GM21390 (cell line): ENCODE measurements at regions not wholly inside any gene's neighbourhood (a gene's known extent, or its start where the extent isn't known, plus 50 kb on each side); places are given as distances from the start of the nearest gene placed in this dataset.
A peak's percentile ranks its signal among the peaks of the same experiment; 100 is the strongest.

Experiments
- ATAC-seq: cut with Tn5 transposase; IDR thresholded peaks from one replicate; pipeline ENCODE4 v1.9.1; 2021; ENCODE audit not compliant: unreplicated experiment

DNA sequence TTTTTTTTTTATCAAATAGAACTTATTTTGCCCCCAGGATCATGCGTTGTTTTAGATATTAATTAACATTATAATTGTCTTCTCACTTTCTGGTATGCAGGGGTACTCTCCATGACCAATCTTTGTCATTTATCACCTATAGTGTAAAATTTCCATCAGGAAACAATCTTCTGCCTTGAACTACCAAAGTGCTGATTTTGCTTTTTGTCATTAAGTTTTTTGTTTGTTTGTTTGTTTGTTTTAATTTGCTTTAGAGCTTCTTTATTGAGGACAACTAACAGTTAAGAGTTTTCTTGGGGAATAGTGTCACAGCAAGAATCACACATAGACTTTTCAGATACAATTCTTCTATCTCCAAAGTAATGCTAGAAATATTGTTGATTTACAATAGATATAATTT lies 171.2 kb upstream of the PRPS1L1 start:
- ATAC-seq, result no peak

DNA sequence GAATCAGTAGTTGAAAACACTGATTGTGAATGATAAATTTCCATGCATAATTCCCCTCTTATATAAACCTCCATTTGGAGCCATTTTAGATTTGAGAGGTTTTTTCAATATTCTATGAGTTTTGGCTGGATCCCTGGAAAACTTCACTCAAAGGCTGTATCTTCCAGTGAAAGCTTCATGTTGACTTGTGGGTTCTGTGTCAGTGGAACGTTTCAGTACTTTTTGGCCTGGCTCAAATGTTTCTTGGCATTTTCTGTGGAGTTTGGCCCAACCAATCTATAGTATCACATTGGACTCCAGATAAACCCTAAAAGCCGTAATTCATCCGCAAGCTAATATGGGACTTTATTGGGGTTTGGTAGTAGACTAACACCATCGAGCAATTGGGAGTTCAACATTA lies 172.6 kb upstream of the PRPS1L1 start:
- ATAC-seq, result no peak

DNA sequence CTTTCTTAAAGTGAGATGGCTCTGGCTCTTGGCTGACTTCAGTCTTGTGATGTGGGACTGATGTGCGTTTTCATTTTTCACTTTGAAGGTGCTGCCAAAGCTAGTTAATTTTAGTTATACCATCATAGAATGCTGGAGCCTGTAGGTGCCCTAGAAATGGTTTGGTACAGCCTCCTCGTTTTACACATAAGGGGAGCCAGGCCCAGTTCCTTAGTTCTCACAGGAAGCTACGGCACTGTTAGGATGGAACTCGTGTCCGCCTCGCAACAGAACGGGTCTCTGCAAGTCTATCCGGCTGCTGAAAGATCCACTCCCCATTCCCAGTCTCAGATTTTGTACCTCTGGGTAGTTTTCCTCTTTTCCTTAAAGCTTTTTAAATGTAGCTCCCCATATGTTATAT lies 173.2 kb upstream of the PRPS1L1 start:
- ATAC-seq, result no peak

DNA sequence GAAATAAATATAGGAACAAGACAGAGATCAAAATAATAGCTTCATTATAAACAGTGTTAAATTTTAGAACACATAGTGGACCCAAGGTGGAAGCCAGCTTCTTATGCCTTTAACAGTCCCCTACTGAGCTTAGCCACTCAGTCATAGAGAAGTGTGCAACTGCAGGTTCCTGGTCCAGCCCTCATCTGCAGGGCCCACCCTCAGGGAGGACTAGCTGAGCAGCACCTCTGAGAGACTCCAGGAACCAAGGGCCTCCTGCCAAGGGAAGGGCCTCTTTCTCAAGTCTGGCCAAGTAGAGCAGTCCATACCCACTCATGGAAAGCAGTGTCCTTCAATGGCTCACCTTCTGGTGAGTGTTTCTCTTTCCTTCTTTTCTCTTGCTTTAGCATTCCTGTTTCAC lies 173.7 kb upstream of the PRPS1L1 start:
- ATAC-seq, result no peak

DNA sequence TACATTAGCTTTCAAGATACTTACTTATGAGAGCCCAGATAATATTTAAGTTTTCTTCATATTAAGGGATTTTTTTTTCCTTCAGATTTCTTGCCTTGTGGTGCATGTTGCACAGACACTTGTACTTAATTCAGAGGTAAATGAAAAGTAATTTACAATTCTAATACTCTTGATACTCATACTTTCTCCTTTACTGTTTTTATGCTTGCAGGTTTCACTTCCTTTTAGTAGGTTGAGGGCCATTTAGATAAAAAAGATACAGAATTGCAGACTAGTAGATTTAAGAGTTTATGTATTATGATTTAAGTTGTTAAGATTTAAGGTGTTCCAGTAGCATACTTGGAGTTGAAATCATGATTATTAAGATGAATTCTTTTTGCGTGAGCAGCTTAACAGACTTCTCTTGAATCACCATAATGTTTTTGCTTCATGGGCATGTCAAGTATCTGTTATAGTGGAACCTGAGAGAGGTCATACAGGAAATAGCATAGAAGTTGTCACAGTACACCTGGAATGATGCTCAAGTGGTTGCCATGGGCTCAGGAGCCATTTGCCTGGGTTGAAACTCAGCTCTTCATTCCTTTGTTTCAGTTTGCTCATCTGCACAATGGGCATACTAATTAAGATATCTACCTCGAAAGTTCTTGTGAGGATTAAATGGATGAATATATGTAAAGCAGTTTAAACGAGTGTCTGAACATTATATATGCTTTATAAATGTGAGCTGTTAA lies 174.8 kb upstream of the PRPS1L1 start:
- ATAC-seq, result no peak

DNA sequence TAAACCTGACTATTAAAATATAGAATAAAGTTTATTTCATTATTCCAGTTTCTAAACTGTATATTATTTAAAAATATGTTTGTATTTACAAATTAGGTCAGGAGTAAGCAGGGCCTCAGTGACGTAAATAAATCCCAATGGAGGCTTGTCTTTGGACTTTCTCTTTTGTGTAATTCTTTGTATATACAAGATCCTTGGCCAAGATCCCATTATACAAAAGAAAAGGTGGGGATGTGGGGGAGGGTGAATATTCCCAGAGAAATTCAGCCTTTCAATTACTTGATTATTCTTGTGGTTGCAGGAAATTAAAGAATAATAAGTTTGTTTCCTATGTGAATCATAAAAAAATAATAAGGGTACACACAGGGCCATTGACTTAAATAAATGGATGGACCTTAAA lies 178.7 kb upstream of the PRPS1L1 start:
- ATAC-seq, result no peak

DNA sequence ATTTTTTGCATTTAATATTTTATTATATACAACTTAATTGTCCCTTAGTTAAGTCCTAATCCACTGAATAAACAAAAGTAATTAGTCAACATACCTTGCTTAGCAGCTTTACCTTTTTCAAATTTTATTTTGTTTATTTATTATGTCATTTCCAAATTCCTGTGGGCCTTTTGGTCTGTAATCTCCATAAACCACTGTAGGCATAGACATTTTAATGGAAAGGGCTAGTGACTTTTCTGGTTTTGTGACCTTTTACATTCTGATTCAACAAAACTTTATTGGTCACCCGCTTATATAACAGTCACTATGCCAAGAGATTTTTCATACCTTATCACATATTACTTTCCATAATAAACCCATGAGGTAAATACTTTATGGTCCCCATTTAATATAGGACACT lies 181.3 kb upstream of the PRPS1L1 start:
- no peak for ATAC-seq

DNA sequence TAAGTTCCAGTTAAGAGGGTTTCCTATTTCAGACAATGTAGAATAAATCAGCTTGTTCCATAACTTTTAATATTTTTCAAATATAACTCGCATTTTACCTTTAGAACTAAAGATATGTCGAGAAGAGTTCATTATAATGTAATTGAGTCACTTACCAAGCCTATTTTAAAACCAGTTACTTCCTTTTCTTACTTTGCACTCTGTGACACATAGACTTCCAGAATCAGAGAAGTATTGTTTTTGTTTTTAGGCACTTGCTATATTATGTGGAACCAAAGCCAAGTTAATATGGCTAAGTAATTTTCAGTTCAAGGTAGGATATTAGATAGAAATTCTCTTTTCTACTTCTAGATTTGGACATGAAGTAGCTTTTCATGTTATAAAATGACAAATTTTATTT lies 182.7 kb upstream of the PRPS1L1 start:
- no peak for ATAC-seq

DNA sequence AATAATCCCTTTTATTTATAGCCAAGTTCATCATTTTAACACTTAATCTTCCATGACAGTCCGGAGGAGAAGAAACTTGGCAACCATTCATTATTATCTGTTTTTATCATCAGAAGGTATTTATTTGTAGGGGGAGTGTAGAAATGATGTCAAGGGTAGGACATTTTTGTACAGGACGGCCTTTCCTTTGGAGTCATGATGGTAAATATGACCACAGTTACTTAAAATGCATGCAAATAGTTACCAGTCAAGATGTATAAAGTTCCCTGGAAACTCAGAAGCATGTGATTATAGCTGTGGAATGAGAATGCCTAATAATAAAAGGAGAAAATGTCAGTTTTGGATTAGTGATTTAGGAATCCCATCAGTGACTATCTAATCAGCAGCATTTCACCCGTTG lies 183.1 kb upstream of the PRPS1L1 start:
- ATAC-seq, result no peak

DNA sequence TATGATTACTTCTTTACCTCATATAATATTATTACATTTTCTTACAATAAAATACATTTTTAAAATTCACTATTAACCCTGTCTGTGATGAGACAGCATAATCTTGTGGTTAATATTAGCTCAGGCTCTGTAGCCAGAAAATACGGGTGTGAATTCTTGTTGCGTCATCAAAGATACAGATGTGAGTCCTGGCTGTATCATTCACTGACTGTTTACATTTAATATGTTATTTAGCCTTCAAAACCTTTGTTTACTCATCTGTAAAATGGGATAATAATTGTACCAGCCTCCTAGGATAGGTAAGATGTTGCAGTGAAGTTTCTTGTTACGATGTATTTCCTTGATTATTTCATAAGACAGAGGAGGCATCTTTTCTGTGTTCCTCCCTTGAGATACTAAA lies 184.7 kb upstream of the PRPS1L1 start:
- no peak for ATAC-seq

DNA sequence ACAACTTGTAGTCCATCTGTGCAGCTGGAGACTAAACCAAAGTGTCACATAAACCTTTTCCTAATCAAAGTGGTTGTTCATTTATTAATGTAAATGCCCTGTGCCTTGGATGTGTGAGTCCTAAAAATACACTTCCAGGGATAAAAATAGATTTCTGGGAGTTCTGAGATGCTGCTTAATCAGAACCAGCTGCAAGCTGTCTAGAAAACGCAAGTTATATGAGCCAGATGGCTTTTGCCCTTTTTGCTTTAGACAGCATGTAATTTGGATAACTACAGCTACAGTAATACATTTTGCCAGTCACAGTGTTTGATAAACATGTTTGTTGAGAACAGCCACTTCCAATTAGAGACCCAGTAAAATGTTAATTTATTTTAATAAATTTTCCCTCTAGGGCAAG lies 185.1 kb upstream of the PRPS1L1 start:
- ATAC-seq, result no peak

DNA sequence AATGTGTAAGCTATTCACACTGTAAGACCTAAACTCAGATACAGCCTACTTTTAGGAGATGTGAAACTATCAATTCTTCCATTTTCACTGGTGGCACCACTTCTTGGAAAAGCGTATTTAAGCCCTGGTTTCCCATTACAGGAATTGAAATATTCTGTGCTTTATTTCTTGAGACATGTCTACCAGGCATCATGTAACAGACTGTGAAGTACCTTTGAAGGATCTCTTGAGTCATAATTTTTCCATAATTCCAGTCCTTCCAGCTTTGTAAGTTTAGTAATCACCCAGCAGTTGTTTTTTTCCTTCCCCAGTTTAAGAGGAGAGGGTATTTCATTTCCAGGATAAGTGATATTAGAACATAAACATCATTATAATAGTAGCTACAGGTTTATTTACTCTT lies 186.0 kb upstream of the PRPS1L1 start:
- no peak for ATAC-seq

DNA sequence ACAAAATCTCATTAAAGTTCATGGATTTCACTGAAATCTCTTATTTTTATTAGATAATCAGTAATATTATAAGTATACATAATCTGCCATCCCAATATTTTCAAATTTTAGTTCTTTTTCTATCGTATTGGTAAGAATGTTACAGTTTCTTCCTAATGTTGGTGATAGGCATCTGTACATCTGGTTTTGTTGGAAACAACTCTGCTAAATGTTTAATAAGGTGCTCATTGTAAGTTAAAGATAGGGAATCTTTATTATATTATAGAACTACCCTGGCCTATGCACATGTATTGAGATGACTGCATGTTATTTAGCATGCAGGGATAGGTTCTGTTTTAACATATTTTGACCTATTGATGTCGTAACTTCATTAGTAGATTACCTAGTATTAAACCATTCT lies 188.6 kb upstream of the PRPS1L1 start:
- no peak for ATAC-seq

DNA sequence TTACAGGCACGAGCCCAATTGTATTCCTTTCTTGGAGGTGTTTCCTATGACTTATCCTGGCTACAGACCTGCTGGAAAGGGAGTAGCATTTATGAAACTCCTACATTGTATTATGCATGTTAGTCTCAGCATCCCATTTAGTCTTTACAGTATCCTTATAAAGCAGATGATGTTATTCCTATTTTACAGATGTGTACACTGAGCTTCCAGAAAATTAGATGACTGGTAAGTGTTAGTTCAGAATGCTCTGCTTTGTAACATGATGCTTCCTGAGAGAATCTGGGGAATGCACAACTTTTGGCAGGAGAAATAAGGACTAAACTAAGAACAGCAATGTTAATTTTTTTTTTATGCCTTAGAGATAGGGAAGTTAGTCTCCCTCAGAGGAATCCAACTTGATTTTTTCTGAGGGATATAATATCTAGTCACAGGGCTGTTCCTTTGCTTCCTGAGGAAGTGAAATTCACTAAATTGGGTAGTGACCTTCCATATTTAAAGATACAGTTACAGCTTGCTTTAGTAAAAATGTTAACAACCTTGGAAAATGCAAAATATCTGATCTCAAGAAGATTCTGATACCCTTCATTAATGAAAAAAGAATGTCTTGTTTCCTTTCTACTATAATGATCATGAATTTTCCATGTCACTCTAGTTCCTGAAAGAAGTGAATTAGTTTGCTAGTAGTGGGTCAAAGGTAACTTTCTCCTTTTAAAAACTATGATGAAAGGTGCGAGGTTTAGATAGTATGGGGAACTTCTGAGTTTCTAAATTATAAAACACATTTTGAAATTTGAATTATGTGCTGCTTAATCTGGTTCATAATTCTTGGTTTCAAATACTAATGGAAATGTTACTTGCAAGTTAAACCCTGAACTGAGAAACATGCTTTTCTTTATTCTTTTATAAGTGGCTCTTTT lies 194.0 kb upstream of the PRPS1L1 start:
- no peak for ATAC-seq

DNA sequence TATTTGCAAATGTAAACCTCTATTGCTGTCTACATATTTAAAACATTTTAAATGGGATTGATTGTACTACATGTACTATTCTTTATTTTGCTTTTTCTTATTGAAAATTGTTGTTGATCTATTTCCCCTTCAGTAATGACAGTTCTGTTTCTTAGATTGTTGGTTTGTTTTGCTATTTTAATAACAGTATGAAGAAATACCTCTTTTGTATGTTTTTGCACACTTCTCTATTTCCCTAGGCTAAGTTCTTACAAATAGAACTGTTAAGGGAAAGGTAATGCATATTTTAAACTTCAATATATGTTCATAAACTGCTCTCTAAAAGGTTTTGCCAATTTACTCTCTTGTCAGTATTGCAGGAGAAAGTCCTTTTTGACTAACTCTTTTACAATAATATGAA lies 195.0 kb upstream of the PRPS1L1 start:
- no peak for ATAC-seq

DNA sequence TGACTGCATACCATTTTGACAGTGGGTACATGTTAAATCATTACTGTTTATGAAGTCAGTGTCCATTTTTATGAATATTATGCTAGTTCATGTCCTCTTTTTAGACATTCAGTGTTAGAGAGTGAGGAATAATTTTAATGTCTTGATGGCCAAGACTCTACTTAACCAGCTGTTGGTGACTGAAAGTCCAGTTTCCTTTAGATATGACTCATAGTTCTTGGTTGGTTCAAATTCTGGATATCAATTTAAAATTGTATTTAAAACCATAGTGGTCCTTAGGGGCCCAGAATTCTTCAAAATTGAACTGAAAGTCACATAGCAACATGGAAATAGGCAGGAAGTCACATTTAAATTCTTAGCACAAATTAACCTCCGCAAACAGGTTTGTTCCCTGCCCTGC lies 196.5 kb upstream of the PRPS1L1 start:
- no peak for ATAC-seq

DNA sequence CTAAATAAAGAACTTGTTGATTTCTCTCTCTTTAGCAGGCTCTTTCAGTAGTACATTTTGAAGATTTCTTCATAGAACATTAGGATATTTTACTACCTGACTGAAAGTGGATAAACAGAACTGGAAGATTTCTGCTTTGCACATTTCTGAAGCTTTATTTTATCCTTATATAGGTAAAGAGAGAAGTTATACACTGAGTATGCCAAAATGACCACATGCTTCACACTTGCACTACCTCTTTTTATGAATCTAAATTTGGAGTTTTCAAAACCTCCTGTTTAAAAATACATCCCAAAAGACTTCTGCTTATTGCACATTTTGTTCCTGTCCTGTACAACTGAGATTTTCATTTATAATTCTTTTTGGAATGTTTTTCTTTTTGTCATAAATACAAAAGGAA lies 197.4 kb upstream of the PRPS1L1 start:
- ATAC-seq, result peak; percentile 55

DNA sequence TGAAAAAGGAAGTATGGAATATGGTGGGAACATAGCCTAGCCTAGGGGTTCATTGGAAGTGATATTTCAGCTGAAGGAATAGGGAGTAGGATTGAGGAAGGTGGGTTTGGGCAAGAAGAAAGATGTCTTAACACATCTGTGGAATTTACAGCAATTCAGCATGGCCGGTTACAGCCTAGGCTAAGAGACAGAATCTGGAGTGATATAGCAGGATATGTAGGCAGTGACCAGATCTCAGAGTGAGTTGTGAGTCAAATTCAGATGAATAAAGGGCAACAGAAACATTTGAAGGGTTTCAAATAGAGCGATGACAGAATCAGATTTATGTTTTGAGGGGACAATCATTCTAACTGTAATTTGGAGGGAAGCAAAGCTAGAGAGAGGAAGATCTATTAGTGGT lies 199.0 kb upstream of the PRPS1L1 start:
- ATAC-seq, result no peak

DNA sequence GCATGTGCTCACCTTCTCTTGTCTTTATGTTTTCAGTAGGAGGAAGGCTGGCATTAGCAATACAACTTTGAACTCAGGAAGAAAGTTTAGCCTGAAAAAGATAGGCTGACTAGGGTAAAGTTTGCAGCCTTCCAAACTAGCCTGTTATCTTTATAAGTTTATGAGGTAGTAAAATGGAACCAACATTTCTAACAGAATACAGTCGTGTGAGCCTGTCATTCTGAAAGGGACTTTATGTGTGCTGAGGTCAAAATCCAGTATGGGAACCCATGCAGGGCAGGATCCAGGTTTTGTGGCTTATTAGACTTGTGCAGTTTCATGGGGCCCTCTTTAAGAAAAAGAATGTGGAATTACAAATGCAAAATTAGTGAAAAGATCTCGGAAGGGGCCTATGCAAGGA lies 201.0 kb upstream of the PRPS1L1 start:
- no peak for ATAC-seq

DNA sequence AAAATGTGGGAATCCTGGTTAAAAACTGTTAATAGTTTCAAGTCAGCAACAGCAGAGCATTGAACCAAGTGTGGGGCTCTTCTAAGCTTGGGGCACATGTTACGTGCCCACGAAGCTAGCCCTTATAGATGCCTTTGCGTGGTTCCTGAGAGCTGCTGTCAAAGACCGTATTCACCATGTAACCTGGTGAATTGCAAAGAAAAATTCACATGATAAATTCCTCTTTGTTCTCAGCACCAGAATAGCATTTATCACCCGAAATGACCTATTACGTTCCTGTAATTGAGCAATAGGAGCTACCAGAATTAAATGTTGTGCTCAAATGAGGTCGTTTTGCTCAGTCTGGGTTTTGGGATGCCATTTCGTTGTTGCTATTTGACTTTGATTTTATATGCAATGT lies 202.6 kb upstream of the PRPS1L1 start:
- no peak for ATAC-seq

DNA sequence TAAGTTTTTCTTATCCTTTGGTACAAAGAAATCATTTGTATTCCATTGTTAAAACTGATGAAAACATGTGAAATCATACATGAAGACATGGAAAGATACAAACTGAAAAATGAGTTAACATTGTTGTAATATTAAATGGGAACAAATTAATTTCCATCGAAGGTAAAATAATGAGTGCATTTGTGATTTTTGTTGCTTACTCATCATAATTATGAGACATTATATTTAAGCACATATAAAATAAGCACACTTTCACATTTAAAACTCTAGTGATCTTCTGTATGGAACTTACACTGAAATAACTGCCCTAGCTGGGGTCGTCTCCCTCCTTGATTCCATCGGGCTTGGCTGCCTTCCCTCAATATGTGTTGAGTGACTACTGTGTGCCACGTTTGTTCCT lies 204.2 kb upstream of the PRPS1L1 start:
- no peak for ATAC-seq

DNA sequence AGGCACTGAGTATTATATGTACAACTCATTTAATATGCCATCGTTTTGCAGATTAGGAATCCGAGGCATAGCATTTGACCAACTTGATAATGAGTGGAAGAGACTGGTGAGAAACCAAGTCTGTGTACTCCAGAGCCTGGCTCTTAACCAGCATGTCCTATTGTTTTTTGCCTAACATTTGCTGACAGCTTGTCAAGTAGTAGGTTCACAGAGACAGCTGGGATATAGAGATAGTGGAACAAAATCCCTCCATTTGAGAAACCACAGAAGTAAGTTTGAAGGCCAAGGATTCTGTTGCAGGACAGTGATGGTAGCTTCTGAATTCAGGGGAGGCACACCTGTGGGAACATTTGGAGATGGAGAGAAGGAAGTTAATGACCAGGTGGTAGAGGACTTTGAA lies 206.9 kb upstream of the PRPS1L1 start:
- no peak for ATAC-seq

DNA sequence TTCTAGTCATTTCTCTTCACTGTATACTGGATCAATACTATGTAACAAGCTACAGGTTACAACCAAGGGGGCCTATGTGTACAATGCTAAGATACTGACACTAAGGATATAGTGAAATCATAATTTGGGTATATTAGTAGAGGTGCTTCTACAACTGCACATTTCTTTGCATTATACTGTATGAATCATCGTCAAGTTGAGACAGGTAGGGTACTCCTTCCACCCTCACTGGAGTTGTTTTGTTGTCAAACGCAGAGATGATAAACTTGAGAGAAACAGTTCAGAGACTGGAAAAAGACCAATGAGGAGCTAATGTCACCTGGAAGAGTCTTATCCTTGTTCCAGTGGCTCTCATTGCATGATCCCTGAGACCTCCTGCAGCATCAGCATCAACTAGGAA lies 208.2 kb upstream of the PRPS1L1 start:
- ATAC-seq, result no peak
